HK-2 (cell line): ENCODE measurements at regions not wholly inside any gene's neighbourhood (a gene's known extent, or its start where the extent isn't known, plus 50 kb on each side); places are given as distances from the start of the nearest gene placed in this dataset.

ENCODE experiments used
- DNase-seq: peaks from one replicate; pipeline ENCODE4 v3.0.0-alpha.2; 2018; ENCODE audit not compliant: unreplicated experiment

DNA sequence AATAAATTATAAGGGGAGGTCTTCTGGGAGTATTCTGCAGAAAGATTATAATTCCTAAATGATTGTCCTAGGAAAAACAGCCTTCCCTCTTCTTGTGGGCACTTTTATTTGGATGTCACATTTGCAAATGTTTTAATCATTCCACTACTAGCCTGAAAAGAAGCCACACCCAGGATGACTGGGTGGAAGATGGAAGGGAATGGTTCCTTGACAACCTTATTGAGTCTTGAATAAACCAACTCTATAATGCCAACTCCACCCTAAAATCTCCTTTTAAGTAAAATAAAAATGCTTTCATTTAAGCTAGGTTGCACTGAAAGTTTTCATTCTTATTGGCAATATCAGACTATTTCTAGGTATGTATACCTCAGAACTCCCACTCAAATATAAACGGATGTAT is 494.6 kb downstream of the RFC3 start:
- DNase-seq = no peak

DNA sequence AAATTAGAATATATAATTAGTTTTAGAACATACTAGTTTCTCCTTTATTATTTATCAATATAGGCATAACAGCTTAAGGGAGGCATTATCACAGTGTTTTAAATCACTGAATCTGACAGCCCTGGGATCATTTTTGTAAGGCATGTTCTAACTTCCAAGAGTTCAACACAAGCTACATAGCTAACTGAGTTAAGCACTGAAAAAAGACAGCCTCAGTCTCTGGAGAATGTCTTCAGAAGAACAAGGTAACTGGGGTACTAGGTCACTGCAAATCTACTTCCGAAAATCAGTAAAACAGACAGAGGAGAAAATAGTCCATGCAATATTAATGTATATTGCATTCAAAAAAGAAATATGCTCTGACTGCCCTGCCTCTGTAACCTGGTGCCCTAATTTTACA is 502.1 kb downstream of the RFC3 start:
- no peak for DNase-seq

DNA sequence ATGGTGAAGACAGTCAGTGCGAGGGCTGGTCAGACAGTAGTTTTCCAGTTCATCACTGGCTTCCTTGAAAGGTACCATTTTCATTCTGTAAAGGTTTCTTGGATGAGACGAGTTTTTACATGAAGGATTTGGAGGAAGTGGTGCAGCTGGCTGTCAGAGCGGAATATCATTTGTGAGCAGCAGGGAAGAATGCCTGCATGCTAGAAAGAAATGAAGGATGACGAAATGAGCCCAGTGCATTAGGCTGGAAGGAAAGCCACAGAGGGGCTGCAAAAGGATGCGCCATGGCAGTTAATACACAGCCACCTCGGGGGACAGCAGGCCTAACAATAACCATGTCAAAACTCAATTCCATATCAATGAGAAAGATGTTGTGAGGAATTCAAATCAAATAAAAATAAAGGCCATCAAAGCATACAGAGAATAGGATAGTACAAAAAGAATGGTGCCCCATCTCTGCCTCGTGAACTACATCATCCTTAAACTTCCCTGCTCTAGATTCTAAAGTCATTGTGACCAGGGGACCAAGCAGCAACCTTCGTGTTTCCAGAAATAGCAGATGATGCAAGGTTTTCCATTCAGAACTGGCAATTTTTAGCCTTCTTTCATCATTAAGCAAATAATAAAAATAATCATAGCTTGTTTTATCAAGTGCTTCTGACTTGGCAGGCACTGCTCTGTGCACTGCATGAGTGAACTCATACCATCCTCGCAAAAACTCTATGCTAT is 504.2 kb downstream of the RFC3 start:
- no peak for DNase-seq

DNA sequence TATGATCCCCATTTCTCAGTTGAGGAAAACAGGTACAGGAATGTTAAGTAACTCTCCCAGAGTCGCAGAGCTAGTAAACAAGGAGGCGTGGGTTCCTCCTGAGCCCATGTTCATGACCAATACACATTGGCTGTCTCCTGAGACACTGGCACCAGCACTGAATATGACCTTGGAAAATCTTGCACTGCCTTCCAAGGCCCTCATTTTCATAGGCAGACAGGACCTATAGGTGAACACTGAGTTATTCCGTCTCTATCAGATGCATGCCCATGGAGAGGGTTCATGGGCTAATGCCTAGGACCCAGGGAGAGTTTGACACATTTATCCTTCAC is 504.8 kb downstream of the RFC3 start:
- DNase-seq = no peak

DNA sequence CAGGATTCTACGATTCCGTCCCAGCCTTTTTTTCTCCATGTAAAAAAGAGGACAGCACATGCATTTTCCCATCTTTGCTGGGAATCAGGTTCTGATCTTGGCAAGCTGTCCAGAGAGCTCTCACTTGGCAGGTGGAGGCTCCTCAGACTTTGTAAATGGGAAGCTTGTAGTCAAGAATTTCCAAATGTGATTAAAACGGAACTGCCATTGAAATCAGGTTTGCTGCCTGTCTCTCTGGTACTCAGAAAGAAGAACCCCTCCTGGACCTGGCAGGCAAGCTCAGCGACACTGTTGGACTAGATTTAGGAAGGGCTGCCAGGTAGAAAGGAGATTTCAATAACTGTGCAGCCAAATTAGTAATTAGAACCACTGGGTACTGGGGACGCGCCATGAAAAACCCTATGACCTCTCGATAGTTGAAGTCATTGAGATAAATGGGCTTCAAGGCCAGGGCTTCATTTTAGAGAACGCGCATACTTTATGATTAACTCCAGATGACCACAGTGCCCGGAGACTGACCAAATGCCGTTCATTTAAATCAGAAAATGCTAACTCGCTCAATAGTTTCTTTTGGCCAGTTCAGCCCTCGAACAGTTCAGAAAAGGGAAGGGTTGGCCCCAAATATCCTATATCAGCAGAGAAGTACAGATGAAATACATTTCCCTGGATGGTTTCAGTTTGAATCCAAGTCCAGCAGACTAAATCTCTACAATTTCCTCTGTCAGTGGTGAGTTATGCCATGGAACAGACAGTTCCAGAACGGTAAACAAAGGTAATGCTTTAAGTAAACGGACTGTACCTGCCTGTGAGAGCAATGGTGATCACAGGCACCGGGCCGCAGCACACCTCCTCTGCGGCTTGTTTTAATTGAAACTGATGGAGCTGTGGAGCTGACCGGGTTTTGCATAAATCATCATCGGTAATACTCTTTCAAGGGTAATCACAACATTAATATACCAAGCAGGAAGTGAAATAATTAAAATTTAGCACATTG is 517.4 kb downstream of the RFC3 start:
- no peak for DNase-seq

DNA sequence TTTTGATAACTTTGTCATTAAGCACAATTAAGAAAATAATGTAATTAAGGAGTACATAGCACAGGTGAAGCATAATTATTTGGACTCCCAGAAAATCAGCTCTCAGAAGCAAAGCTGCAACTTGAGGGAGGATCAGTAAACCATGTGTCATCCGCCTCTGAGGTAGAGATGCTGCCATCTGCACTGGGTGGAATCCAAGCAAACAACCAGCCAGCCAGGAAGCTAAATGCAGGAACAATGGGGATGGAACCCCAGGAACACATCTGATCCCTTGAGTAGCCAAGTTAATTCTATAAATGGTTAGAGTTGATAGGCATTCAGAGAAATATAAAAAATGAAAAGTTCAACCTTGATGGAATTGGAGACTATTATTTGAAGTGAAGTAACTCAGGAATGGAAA is 520.2 kb downstream of the RFC3 start:
- no peak for DNase-seq

DNA sequence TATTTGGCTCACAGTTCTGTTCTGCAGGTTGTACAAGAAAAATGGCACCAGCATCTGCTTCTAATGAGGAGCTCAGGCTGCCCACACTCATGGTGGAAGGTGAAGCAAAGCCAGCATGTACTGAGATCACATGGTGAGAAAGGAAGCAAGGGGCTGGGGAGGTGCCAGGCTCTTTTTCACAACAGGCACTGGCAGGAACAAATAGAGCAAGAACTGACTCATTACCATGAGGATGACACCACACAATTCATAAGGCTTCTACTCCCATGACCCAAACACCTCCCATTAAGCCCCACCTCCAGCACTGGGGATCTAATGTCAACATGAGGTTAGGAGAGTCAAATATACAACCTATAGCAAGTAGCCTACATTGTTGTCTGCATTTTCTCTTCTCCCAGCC is 522.6 kb downstream of the RFC3 start:
- no peak for DNase-seq

DNA sequence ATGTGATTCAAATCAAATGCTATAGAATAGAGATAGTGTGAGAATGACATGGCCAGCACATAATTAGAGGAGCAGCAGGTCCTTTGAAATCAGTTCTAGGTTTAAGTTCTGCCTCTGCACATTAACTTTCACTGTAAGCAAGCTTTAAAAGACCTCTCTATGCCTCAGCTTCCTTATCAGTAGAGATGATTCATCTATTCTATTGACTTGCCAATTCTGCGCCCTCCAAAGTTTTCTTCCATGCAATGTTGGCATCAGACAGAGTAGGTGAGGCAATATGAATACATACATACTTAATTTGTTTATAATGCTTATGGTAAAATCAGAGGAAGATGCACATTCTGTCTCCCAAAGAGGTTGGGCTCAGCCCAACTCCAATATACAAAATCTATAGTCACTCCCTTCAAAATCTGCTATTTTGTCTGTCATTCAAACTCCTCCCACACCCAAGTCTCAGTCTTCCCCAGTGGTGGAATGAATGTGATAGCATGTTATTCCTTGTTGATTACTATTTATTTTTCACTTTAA is 525.5 kb downstream of the RFC3 start:
- DNase-seq = no peak

DNA sequence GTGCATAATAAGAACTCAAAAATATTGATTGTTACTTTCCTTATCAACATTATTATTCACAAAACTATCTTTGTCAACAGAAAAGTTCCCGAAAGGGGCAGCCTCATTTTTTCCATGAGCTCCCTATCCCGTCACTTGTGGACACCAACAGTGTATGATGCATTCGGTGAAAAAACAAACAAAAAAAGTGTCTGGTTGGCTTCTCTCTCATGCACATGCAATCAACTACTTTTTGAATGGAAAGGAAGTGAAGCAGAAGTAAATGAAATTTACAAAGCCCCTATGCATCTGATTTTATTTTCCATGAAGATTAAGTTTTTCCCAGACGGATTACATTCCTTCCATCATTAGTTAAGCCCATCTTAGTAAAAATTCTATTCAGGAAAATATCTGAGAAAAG is 526.9 kb downstream of the RFC3 start:
- no peak for DNase-seq

DNA sequence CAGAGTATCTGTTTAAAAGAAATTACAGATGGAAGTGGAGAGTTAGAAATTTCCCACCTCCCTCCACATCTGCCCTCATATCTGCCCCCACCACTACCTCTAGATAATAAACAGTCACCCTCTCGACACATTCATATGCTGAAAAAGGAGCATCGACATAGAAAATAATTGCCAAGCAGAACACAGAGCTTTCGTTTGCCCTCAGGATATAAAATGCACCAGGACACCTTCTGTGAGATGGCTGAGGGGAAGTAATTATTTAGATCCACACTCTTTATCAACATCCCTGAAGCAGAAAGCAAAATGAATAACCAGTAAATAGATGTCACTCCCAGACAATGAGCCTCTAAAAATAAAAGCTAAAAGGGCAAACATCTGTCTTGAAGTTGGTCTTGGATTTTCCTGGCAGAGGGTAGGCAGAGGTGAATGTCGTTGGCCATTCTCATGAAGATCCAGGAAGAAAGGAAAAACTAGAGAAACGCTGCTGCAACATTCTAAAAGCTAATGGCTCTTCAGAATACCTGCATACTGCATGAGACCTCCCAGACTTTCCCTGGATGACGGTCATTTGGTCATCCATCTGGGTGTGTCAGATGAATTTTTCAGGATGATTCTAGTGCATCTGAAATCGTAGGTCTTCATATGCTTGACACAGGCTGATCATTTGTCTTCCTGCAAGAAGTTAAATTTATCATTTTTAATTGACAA is 527.5 kb downstream of the RFC3 start:
- DNase-seq = no peak

DNA sequence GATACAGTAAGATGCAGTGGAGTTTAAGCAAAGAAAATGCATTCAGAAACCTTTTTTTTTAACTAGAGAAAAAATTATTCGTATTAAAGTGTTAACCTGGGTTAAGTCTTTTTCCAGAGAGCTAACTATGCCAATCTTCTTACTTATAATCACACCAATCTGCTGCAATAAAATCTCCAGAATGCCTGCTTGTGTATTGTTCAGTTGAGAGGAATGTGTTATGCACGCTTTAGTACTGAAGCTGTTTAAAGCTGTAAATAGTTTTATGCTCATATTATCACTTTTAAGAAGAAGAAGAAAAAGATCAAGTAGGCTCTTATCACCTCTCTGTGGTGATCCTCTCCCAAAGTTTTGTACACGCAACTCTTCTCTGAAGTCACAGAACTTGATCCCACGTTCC is 528.7 kb downstream of the RFC3 start:
- no peak for DNase-seq

DNA sequence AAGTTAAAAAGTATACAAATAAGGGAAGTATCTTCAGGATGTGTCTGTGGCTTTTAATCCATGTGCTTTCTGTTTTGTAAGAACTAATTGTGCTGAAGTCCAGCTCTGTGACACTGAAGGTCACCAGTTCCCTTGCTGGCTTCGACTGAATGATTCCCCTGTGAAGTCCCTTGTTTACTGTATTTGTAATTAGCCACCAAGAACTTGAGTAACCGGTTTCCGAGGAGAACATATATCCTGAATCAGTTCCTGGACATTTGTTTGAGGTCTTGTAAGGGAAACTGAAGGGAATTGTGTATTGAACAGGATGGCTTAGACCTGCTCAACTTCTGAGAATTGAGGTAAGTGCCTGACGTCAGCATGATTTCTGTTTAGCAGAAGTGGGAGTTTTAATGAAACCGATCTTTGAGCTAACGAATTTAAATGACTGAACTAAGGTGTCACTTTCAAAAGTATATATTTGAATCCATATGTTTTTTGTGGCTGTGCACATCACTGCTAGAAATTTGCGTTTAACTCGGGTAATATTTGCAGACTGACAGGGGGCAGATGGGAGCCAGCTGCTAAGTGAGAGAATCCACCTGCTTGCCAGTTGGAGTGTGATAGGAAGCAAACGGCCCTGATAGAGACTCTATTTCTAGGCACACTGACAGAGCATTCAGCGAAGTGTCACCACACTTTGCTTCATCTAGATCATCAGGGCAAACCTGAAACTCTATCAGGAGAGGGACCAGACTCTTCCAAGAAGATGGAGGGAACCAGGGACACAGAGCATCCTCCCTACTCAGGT is 530.0 kb downstream of the RFC3 start:
- no peak for DNase-seq

DNA sequence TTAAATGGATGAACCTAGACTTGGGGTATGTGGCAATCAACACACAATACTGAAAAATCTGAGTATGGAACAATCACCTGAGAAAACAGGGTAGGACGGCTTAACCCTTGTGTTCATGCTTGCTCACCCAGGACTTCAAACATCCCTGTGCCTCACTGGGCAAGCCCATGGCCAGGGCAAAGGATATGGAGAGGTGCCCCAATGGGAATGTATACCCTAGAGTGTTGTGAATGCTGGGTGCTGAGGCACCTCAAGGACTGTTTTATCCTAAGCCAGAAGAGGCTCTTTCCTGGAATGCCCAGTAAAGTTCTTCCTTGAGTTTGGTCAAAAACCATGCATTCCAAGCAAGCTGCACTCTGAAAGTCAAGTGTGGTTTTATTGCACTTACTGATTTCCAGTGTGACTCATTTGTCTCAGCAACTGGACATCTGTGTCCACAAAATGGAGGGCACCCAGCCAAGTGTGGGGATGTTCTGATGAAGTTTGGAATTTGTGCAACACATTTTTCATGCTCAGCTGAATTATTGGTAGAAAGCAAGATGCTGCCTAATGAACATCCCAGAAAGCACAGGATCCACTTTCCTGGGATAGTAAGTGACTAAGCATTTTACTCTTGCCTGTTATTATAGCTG is 531.3 kb downstream of the RFC3 start:
- no peak for DNase-seq

DNA sequence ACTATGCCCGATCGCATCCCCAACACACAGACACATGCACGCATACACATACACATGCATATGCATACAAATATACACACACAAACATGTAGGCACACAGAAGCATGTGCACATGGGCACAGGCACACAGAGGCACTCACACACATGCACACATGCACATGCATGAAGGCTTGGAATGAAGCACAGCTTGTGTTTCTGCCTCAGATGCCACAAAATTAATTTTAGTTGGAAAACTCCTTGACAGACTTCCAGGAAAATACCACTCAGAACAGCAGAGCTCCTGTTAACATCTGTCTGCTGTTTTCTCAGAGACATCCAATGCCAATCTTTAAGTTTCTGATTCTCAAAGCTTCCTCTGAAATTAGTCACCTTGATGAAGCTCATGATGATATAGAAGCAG is 532.7 kb downstream of the RFC3 start:
- DNase-seq = no peak

DNA sequence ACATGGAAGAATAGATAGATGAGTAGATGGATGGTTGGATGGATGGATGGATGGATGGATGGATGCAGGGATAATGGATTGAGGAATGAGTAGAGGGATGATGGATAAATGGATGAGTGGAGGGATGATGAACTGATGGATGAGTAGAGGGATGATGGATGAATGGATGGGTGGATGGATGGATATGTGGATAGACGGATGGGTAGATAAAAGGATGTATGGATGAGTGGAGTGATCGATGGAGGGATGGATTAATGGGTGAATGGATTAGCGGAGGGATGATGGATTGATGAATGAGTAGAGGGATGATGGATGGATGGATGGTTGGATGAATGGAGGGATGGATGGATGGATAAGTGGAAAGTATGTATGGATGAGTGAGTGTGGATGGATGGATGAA is 533.2 kb downstream of the RFC3 start:
- no peak for DNase-seq

DNA sequence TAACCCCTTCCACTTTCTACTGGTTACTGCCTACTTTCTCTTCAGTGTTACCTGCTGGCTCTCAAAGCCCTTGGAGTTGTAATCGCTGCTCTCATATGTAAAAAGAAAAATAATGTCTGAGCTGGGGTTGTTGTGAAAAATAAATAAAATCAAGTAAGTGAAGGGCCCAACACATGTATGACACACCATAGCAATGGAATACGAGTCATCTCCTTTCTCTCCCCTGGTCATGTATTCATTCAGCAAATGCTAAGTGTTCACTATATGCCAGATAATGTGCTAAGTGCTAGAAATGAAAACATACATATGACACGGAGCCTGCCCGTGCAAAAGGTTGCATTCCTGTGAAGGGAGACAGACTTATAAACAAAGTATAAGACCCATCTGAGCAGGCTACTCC is 535.0 kb downstream of the RFC3 start:
- DNase-seq = no peak

DNA sequence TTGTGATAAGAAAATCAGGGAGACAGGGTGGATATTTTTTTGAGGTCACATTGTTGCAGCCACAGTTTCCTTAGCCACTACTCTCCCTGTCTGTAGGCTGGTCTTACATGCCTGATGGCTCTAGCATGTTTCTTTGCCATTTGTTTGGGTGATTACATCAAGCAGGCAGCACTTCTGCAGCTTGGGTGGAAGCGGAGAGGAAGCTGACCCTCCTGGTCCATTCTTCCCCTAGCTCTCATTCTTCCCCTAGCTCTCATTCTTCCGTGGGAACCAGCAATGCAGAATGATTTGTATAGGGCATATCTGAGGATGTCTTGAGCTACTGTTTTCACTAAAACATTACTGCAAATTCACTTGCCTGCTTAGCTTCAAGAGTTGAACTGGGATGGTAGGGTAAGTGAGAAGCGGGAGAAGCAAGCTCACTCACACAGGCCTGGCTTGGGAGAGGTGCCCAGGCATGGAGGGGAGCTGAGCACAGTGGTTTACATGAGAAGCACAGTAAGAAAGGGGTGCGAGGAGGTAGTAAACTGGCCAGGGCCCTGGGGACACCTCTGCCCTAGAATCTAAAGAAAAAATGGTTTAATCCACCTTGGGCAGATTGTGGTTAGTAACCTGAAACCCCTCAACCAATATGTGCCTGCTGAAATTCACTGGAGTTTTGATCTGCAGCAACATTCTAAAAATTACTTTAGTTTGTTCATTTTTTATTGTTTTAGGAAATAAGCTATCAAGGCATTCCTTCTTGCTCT is 538.9 kb downstream of the RFC3 start:
- no peak for DNase-seq

DNA sequence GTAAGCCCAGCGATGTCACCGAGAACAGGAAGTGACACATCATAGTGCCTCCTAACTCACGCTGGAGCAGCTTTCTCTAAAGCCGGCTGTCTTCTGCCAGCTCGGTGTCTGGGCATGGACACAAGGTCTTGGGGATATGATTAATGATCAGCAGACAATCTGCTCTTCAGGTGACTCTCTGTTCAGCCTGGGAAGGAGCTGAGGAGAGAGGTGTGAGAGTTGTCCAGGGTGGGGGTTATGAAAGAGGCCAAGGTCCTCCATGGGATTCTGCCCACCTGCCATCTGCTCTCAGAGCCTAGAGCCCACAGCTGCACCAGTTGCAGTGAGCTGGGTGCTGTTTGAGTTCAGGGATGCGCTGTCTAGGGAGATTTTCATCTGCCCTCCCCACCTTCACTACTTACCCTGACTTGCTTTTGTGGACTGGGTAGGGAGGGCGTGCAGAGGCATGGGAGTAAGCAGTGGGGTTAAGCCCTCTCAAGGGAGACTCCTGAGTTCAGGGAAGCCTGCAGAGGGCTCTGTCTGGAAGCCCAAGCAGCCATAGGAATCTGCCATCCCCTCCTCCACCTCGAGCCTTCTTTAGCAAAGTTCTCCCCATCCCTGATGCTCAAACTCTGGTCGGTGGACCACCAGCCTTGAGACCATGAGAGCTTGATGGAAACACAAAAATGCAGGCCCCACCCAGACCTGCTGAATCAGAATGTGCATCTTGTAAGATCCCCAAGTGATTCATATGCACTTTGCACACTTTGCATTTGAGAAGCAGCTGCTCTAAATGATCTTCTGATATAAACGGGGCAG is 539.7 kb downstream of the RFC3 start:
- DNase-seq = peak; percentile 18

DNA sequence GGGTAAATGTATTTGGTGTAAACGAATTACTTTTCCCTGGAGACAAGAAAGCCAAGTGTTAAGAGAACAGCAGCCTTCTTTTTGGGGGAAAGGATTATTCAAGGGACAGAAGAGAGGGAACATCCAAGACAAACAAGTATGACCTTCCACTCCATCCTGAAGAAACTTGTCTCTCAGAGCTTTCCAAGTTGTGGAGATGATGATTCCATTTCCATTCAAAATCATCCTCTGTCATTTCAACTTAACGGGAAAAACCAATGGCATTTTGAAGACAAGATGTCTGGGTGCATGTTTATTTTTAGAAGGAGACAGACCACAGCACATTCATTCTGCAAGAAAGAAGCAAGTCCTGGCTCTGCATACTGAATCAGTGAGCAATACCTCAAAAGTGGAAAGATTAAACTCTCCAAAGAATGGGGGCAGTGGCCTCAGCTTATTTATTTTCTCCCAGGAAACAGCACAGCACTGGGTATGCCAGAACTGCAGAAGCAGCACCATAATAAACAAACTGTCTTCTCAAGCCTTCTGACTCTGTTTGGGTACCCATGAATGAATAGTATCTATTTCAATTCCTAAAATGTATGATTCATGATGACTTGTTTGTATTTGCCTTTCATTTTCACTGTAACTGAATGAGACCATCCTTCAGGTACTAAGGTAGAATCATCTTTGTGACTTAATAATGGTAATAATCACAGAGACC is 541.0 kb downstream of the RFC3 start:
- no peak for DNase-seq
